Left renal pelvis (tissue), 4 donors: ENCODE measurements at regions not wholly inside any gene's neighbourhood (a gene's known extent, or its start where the extent isn't known, plus 50 kb on each side); places are given as distances from the start of the nearest gene placed in this dataset.

Source experiments
- DNase-seq, 4 donors: peaks; one replicate each; pipeline ENCODE4 v3.0.0-alpha.2; 2013; ENCODE audit warnings: low read depth in 4 of 4, low spot score in 3 of 4

GRCh38 chr3:164477403-164477802 is 600.9 kb downstream of the SI start:
- DNase-seq: no peak

- no peak for DNase-seq
Observed at GRCh38 chr3:164476631-164477030, 601.7 kb downstream of the SI start.

GRCh38 chr3:164470471-164470870 is 607.8 kb downstream of the SI start:
- no peak for DNase-seq

GRCh38 chr3:164468055-164468454 is 610.2 kb downstream of the SI start:
- no peak for DNase-seq

GRCh38 chr3:164467007-164467406 is 611.3 kb downstream of the SI start:
- DNase-seq: no peak

GRCh38 chr3:164465172-164465571 is 613.1 kb downstream of the SI start:
- DNase-seq: no peak

GRCh38 chr3:164460851-164461250 is 617.4 kb downstream of the SI start:
- no peak for DNase-seq

GRCh38 chr3:164459521-164460151 is 618.7 kb downstream of the SI start:
- no peak for DNase-seq

- DNase-seq: no peak
Observed at GRCh38 chr3:164458986-164459385, 619.3 kb downstream of the SI start.

GRCh38 chr3:164453714-164454113 is 624.6 kb downstream of the SI start:
- no peak for DNase-seq

- DNase-seq: no peak
Observed at GRCh38 chr3:164452707-164453106, 625.6 kb downstream of the SI start.

- no peak for DNase-seq
Observed at GRCh38 chr3:164451072-164451910, 627.0 kb downstream of the SI start.

- DNase-seq: no peak
Observed at GRCh38 chr3:164450276-164450905, 627.9 kb downstream of the SI start.

GRCh38 chr3:164419220-164419619 is 659.1 kb downstream of the SI start:
- DNase-seq: no peak

GRCh38 chr3:164418414-164418813 is 659.9 kb downstream of the SI start:
- DNase-seq: peak in 2 of 4 donors; percentile 7 to 12

GRCh38 chr3:164417955-164418354 is 660.3 kb downstream of the SI start:
- no peak for DNase-seq

- DNase-seq: no peak
Observed at GRCh38 chr3:164416491-164417222, 661.6 kb downstream of the SI start.

- DNase-seq: no peak
Observed at GRCh38 chr3:164408326-164408725, 670.0 kb downstream of the SI start.

- no peak for DNase-seq
Observed at GRCh38 chr3:164407111-164407510, 671.2 kb downstream of the SI start.

GRCh38 chr3:164406281-164406680 is 672.0 kb downstream of the SI start:
- DNase-seq: no peak

GRCh38 chr3:164401923-164402322 is 676.4 kb downstream of the SI start:
- DNase-seq: no peak
